Endothelial cell of umbilical vein (primary cell): ENCODE measurements at regions not wholly inside any gene's neighbourhood (a gene's known extent, or its start where the extent isn't known, plus 50 kb on each side); places are given as distances from the start of the nearest gene placed in this dataset.

Experiments used
- BruUV-seq: library from RNA; stranded (reverse); fragments of 400-500 nt; replicated peaks from 2 replicates; lab custom pipeline; 2021; lab: Mats Ljungman, UMichigan
- CTCF ChIA-PET: fragments of 300-600, 350-600 bp; sonication (Branson Sonifier 250); formaldehyde crosslinking; loops from one replicate; lab custom pipeline; 2021; ENCODE audit warnings: antibody characterized with exemption, inconsistent platforms; lab: Charles Lee
- POLR2A ChIA-PET: fragments of 300-600, 350-600 bp; sonication (Branson Sonifier 250); formaldehyde crosslinking; loops from one replicate; lab custom pipeline; 2021; ENCODE audit warnings: antibody characterized with exemption, inconsistent platforms; lab: Charles Lee
- DNase-seq: peaks from one replicate; pipeline ENCODE4 v3.0.0-alpha.2; 2011; ENCODE audit warnings: low read depth, low spot score
- FAIRE-seq: peaks from 2 replicates; lab custom pipeline; 2011; peaks lifted over from hg19 to GRCh38; lab: Jason Lieb, UNC
- H2AFZ ChIP-seq: 2 replicates; pipeline ENCODE4 v1.6.0; 2012; ENCODE audit warnings: low read depth, low read length, control low read depth, inconsistent platforms
- H3K27ac ChIP-seq: 2 replicates; pipeline ENCODE4 v1.5.1; 2011; ENCODE audit warnings: low read depth, mild to moderate bottlenecking, control low read depth, low read length, moderate library complexity; ENCODE audit not compliant: insufficient read depth
- H3K27me3 ChIP-seq, 2 experiments: 2 replicates each; pipeline versions ENCODE4 v1.6.0 to v1.6.1; 2011; ENCODE audit warnings: low read length in 2 of 2, mixed read lengths in 1 of 2; ENCODE audit not compliant: control insufficient read depth in 2 of 2, insufficient read depth in 2 of 2
- H3K36me3 ChIP-seq, 2 experiments: 2 replicates in 1 of 2; 3 replicates in 1 of 2; pipeline ENCODE4 v1.5.1; 2011; ENCODE audit warnings: low read length in 2 of 2, mild to moderate bottlenecking in 1 of 2, moderate library complexity in 1 of 2; ENCODE audit not compliant: control insufficient read depth in 2 of 2, insufficient read depth in 2 of 2; ENCODE audit errors: extremely low read depth in 1 of 2
- H3K4me1 ChIP-seq: 3 replicates; pipeline ENCODE4 v1.5.1; 2011; ENCODE audit warnings: mild to moderate bottlenecking, low read length; ENCODE audit not compliant: control insufficient read depth, insufficient read depth; ENCODE audit errors: extremely low read depth
- H3K4me2 ChIP-seq: 2 replicates; pipeline ENCODE4 v1.6.1; 2011; ENCODE audit warnings: low read length, control low read depth, mixed read lengths; ENCODE audit not compliant: insufficient read depth
- H3K4me3 ChIP-seq, 3 experiments: fragments of 200-600 bp in 1 of 3; sonication (generic), shearing (Covaris generic) in 1 of 3; replicated peaks in 1 of 3; 2 replicates each; pipeline ENCODE4 v1.5.1; 2011 to 2016; ENCODE audit warnings: control low read depth in 3 of 3, low read length in 3 of 3, mild to moderate bottlenecking in 2 of 3, inconsistent platforms in 1 of 3, low read depth in 1 of 3, moderate library complexity in 1 of 3; ENCODE audit not compliant: insufficient read depth in 1 of 3
- H3K79me2 ChIP-seq: 2 replicates; pipeline ENCODE4 v1.6.0; 2012; ENCODE audit warnings: low read length, inconsistent platforms; ENCODE audit not compliant: control insufficient read depth, insufficient read depth
- H3K9ac ChIP-seq: replicated peaks from 2 replicates; pipeline ENCODE3; 2011; ENCODE audit warnings: low read length, control low read depth; ENCODE audit not compliant: insufficient read depth; ENCODE audit errors: extremely low read depth
- H3K9me1 ChIP-seq: replicated peaks from 3 replicates; pipeline ENCODE4 v1.6.0; 2011; ENCODE audit warnings: mild to moderate bottlenecking, low read length; ENCODE audit not compliant: control insufficient read depth, insufficient read depth; ENCODE audit errors: extremely low read depth
- H3K9me3 ChIP-seq: replicated peaks from 2 replicates; pipeline ENCODE4 v1.5.1; 2012; ENCODE audit warnings: low read length, inconsistent platforms; ENCODE audit not compliant: control insufficient read depth, insufficient read depth
- H4K20me1 ChIP-seq: replicated peaks from 2 replicates; pipeline ENCODE3; 2011; ENCODE audit warnings: mild to moderate bottlenecking, low read length; ENCODE audit not compliant: control insufficient read depth, insufficient read depth; ENCODE audit errors: extremely low read depth
- EZH2 ChIP-seq: IDR thresholded peaks from 2 replicates; pipeline ENCODE4 v1.6.1; 2012; ENCODE audit warnings: borderline replicate concordance, low read depth, mild to moderate bottlenecking, moderate library complexity, low read length, inconsistent platforms; ENCODE audit not compliant: severe bottlenecking
- FOS ChIP-seq: IDR thresholded peaks from 2 replicates; pipeline ENCODE4 v1.6.1; 2011; ENCODE audit warnings: mild to moderate bottlenecking, low read length, moderate library complexity, borderline replicate concordance; ENCODE audit not compliant: insufficient read depth
- GATA2 ChIP-seq: IDR thresholded peaks from 2 replicates; pipeline ENCODE4 v1.7.0; 2011; ENCODE audit warnings: low read depth, mild to moderate bottlenecking, moderate library complexity, mixed read lengths, low read length; ENCODE audit not compliant: insufficient read length, insufficient read depth
- MYC ChIP-seq: IDR thresholded peaks from one replicate; pipeline ENCODE4 v1.6.1; 2011; ENCODE audit warnings: mild to moderate bottlenecking, low read depth, low read length
- POLR2A ChIP-seq: IDR thresholded peaks from 2 replicates; pipeline ENCODE4 v1.6.1; 2012; ENCODE audit warnings: low read depth, mild to moderate bottlenecking, control low read depth, low read length
- POLR2AphosphoS5 ChIP-seq: IDR thresholded peaks from 2 replicates; pipeline ENCODE4 v1.6.1; 2012; ENCODE audit warnings: low read depth, mild to moderate bottlenecking, control low read depth, low read length, moderate library complexity; ENCODE audit not compliant: insufficient read depth
- dilution Hi-C: fragments of 300-500 bp; cut with MboI; formaldehyde crosslinking; loops from one replicate; pipeline ENCODE4 v1.15.0; 2019; ENCODE audit warnings: low sequenced_read_pairs; ENCODE audit not compliant: extremely low pct_ligation_motif_present
- intact Hi-C: fragments of 100-400 bp; cut with micrococcal nuclease; formaldehyde crosslinking; loops from one replicate; pipeline ENCODE4 v1.10.0; 2022
- TF ChIP-seq, protein P1 (sequence below): IDR thresholded peaks from 2 replicates; pipeline ENCODE4 v1.6.1; 2011; ENCODE audit not compliant: insufficient read depth, insufficient read length
- TF ChIP-seq, protein P2 (sequence below), 2 donors: IDR thresholded peaks; 1 replicate in 1 of 2; 2 replicates in 1 of 2; pipeline ENCODE4 v1.5.1; 2011; ENCODE audit warnings: low read length in 2 of 2, mild to moderate bottlenecking in 2 of 2, moderate library complexity in 2 of 2, control low read depth in 1 of 2, inconsistent platforms in 1 of 2, low read depth in 1 of 2; ENCODE audit not compliant: insufficient read depth in 1 of 2; ENCODE audit errors: extremely low read depth in 1 of 2

- no peaks in the 10 kb centered on the region for H3K36me3 ChIP-seq
- no peak overlapping the region for H3K27ac ChIP-seq
- DNase-seq (no peak), FAIRE-seq (no peak)
- H3K4me2 ChIP-seq: no peak overlapping the region
- no peaks in the 10 kb centered on the region for H3K9me1 ChIP-seq
- dilution Hi-C loops (no loop called here), intact Hi-C loops (no loop called here)
- no peak overlapping the region for H2AFZ ChIP-seq
- no peak overlapping the region for H3K4me3 ChIP-seq
- no peaks in the 10 kb centered on the region for H3K79me2 ChIP-seq
- H4K20me1 ChIP-seq: no peaks in the 10 kb centered on the region
- no peaks in the 10 kb centered on the region for H3K4me1 ChIP-seq
- no peaks in the 10 kb centered on the region for H3K9me3 ChIP-seq
- CTCF ChIA-PET: no interaction called here
- H3K9ac ChIP-seq: no peak overlapping the region
- no peaks in the 10 kb centered on the region for H3K27me3 ChIP-seq
- POLR2A ChIA-PET: no interaction called here
- no TSS peak for BruUV-seq
- TF ChIP-seq MYC (no peak), POLR2AphosphoS5 (no peak), POLR2A (no peak), GATA2 (no peak), FOS (no peak), EZH2 (no peak)
- TF ChIP-seq, protein P1, sequence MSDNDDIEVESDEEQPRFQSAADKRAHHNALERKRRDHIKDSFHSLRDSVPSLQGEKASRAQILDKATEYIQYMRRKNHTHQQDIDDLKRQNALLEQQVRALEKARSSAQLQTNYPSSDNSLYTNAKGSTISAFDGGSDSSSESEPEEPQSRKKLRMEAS: no peak
- TF ChIP-seq, protein P2, sequence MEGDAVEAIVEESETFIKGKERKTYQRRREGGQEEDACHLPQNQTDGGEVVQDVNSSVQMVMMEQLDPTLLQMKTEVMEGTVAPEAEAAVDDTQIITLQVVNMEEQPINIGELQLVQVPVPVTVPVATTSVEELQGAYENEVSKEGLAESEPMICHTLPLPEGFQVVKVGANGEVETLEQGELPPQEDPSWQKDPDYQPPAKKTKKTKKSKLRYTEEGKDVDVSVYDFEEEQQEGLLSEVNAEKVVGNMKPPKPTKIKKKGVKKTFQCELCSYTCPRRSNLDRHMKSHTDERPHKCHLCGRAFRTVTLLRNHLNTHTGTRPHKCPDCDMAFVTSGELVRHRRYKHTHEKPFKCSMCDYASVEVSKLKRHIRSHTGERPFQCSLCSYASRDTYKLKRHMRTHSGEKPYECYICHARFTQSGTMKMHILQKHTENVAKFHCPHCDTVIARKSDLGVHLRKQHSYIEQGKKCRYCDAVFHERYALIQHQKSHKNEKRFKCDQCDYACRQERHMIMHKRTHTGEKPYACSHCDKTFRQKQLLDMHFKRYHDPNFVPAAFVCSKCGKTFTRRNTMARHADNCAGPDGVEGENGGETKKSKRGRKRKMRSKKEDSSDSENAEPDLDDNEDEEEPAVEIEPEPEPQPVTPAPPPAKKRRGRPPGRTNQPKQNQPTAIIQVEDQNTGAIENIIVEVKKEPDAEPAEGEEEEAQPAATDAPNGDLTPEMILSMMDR (IDR thresholded peaks at IDR 0.05; ENCODE audit: extremely low read depth in 1 of 2, insufficient read depth in 1 of 2, low read depth in 1 of 2, low read length in 2 of 2): no peak
Measured at GRCh38 chr9:26770821-26771220, 121.8 kb downstream of the CAAP1 start.
